ENCODE measurements at regions not wholly inside any gene's neighbourhood (a gene's known extent, or its start where the extent isn't known, plus 50 kb on each side); places are given as distances from the start of the nearest gene placed in this dataset.
"Not testable (repeated sequence)": the region's sequence is repeated elsewhere in the genome, so short reads cannot be mapped to it uniquely, and the experiment has no call there.

DNA sequence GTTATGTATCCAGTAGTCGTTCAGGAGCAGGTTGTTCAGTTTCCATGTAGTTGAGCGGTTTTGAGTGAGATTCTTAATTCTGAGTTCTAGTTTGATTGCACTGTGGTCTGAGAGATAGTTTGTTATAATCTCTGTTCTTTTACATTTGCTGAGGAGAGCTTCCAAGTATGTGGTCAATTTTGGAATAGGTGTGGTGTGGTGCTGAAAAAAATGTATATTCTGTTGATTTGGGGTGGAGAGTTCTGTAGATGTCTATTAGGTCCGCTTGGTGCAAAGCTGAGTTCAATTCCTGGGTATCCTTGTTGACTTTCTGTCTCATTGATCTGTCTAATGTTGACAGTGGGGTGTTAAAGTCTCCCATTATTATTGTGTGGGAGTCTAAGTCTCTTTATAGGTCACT lies 68.6 kb upstream of the IZUMO1R start:
- DNase-seq (ENCODE audit: low read depth in 2 of 2): not testable (repeated sequence)

GRCh38 chr11:94236416-94236815 lies 68.0 kb upstream of the IZUMO1R start:
- not testable (repeated sequence) for DNase-seq (ENCODE audit: low read depth in 2 of 2)

- DNase-seq (ENCODE audit: low read depth in 2 of 2): not testable (repeated sequence)
Measured at GRCh38 chr11:94237447-94238153, 66.8 kb upstream of the IZUMO1R start.

GRCh38 chr11:94238154-94238735 lies 66.1 kb upstream of the IZUMO1R start:
- peak in 1 of 2 donors; percentile 20 for DNase-seq (ENCODE audit: low read depth in 2 of 2)

GRCh38 chr11:94238774-94239173 lies 65.6 kb upstream of the IZUMO1R start:
- not testable (repeated sequence) for DNase-seq (ENCODE audit: low read depth in 2 of 2)

- no peak for DNase-seq (ENCODE audit: low read depth in 2 of 2)
Measured at GRCh38 chr11:94241896-94242295, 62.5 kb upstream of the IZUMO1R start.

DNA sequence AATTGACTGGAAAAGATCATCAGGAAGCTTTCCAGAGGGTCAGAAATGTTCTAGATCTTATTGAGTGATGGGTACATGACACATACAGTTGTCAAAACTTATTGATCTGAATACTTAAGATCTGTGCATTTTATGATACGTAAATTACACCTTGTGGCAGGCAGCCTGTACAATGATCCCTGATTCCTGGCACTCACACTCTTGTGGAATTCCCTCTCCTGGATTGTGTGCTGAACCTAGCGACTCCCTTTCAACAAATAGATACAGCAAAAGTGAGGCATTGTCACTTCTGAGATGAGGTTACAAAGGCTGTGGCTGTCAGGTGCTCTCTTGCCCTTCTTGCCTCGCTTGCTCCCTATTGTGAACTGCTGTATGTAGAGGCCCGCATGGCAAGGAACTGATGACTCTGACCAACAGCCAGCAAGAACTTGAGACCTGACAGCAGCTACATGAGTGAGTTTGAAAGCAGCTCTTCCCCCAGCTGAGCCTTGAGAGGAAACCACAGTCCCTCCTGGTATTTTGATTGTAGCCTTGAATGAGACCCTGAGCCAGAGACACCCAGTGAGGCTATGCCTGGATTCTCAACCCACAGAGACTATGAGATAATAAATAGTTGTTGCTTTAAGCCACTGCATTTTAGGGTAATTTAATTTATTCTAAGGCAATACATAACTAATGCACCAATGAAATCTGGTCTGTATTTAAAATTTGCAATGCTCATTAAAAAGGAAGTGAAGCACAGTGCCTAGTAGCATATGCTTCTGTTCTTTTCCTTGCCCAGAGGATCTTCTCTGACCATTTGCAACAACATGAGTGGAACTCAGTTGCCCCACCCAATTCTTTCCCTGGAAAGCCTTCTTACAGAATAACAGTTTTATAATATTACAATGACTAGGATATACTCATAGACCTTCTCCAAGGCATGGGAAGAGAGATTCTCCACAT lies 60.5 kb upstream of the IZUMO1R start:
- DNase-seq (ENCODE audit: low read depth in 2 of 2): no peak

DNA sequence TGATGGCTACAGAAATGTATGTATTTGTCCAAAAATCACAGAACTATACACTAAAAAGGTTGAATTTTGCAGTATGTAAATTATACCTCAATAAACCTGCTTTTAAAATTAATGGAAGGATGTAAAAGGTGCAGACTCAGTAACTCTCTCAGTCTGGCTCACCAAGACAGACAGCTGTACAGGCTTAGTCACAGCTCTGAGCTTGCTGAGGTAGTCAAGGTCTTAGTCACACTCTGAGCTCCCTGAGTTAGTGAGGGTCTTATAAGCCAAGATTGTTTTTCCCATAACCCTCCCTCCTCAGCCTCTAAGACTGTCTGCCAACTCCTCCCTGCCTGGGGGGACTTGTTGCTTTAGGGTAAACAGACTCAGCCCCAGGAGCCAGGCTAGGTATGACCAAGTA lies 59.3 kb upstream of the IZUMO1R start:
- no peak for DNase-seq (ENCODE audit: low read depth in 2 of 2)

GRCh38 chr11:94248301-94248700 lies 56.1 kb upstream of the IZUMO1R start:
- DNase-seq (ENCODE audit: low read depth in 2 of 2): not testable (repeated sequence)

GRCh38 chr11:94254214-94254613 lies 50.2 kb upstream of the IZUMO1R start:
- no peak for DNase-seq (ENCODE audit: low read depth in 2 of 2)

All from stimulated activated CD8-positive, alpha-beta memory T cell treated with anti-CD3 and anti-CD28 coated beads, Interleukin-2, amount 100 ng/mL, for 1 hour (primary cell).